HCT116 (cell line): ENCODE measurements at regions not wholly inside any gene's neighbourhood (a gene's known extent, or its start where the extent isn't known, plus 50 kb on each side); places are given as distances from the start of the nearest gene placed in this dataset.

ENCODE experiments used
- CEBPB ChIP-seq: IDR thresholded peaks from 2 replicates; pipeline ENCODE4 v1.6.1; 2012; ENCODE audit warnings: low read depth
- CTCF ChIP-seq, 3 experiments: fragments of 200-600 bp in 1 of 3; sonication (generic) in 1 of 3; IDR thresholded peaks in 2 of 3; conservative IDR thresholded peaks in 1 of 3; 2 replicates each; pipeline ENCODE4 v1.5.1; 2012 to 2017; ENCODE audit warnings: low read depth in 2 of 3, low read length in 2 of 3, antibody characterized with exemption in 1 of 3, borderline replicate concordance in 1 of 3, control low read depth in 1 of 3, mild to moderate bottlenecking in 1 of 3, mixed read lengths in 1 of 3, mixed run types in 1 of 3, moderate library complexity in 1 of 3; ENCODE audit not compliant: insufficient read depth in 1 of 3
- REST ChIP-seq: IDR thresholded peaks from 2 replicates; pipeline ENCODE4 v1.6.1; 2012; ENCODE audit warnings: low read depth

- TF ChIP-seq CEBPB (no peak), REST (no peak), CTCF (IDR thresholded peaks at IDR 0.05 in 2 of 3, conservative IDR thresholded peaks at IDR 0.05 in 1 of 3; ENCODE audit: borderline replicate concordance in 1 of 3, insufficient read depth in 1 of 3, low read depth in 2 of 3, low read length in 2 of 3) (no peak)
Observed at GRCh38 chr6:170024940-170025339, 265.9 kb downstream of the DLL1 start.
